Hepatocyte (in vitro differentiated cells): ENCODE measurements at regions not wholly inside any gene's neighbourhood (a gene's known extent, or its start where the extent isn't known, plus 50 kb on each side); places are given as distances from the start of the nearest gene placed in this dataset.

Experiments used
- DNase-seq: peaks from one replicate; pipeline ENCODE4 v3.0.0-alpha.2; 2016; ENCODE audit warnings: low spot score
- H2AFZ ChIP-seq: fragments of 200-600 bp; sonication (generic); 2 replicates; pipeline ENCODE4 v1.6.0; 2016; ENCODE audit warnings: antibody characterized with exemption, mild to moderate bottlenecking
- H3K27ac ChIP-seq: fragments of 200-600 bp; sonication (generic); 2 replicates; pipeline ENCODE4 v1.5.1; 2016; ENCODE audit warnings: mild to moderate bottlenecking
- H3K27me3 ChIP-seq: fragments of 200-600 bp; sonication (generic); 2 replicates; pipeline ENCODE4 v1.6.1; 2016
- H3K36me3 ChIP-seq: fragments of 200-600 bp; sonication (generic); replicated peaks from 2 replicates; pipeline ENCODE4 v1.5.1; 2016; ENCODE audit warnings: low read depth; ENCODE audit not compliant: insufficient read depth
- H3K4me1 ChIP-seq: fragments of 200-600 bp; sonication (generic); 2 replicates; pipeline ENCODE4 v1.5.1; 2016; ENCODE audit warnings: mild to moderate bottlenecking, moderate library complexity; ENCODE audit not compliant: insufficient read depth
- H3K4me2 ChIP-seq: fragments of 200-600 bp; sonication (generic); 2 replicates; pipeline ENCODE4 v1.6.0; 2016
- H3K4me3 ChIP-seq: fragments of 200-600 bp; sonication (generic); 2 replicates; pipeline ENCODE4 v1.5.1; 2016; ENCODE audit warnings: mild to moderate bottlenecking
- H3K79me2 ChIP-seq: fragments of 200-600 bp; sonication (generic); 2 replicates; pipeline ENCODE4 v1.6.0; 2017; ENCODE audit warnings: mild to moderate bottlenecking
- H3K9me2 ChIP-seq: fragments of 200-600 bp; sonication (generic); replicated peaks from 2 replicates; pipeline ENCODE4 v1.6.0; 2017; ENCODE audit warnings: mild to moderate bottlenecking; ENCODE audit not compliant: insufficient read depth
- H3K9me3 ChIP-seq: fragments of 200-600 bp; sonication (generic); 2 replicates; pipeline ENCODE4 v1.5.1; 2016; ENCODE audit warnings: low read depth, mild to moderate bottlenecking
- H4K20me1 ChIP-seq: fragments of 200-600 bp; sonication (generic); 2 replicates; pipeline ENCODE4 v1.6.0; 2016; ENCODE audit warnings: mild to moderate bottlenecking; ENCODE audit not compliant: insufficient read depth, poor library complexity, severe bottlenecking
- EZH2 ChIP-seq: fragments of 200-600 bp; sonication (generic); IDR thresholded peaks from 2 replicates; pipeline ENCODE4 v1.6.1; 2016; ENCODE audit warnings: antibody characterized with exemption, mild to moderate bottlenecking, borderline replicate concordance
- EZH2phosphoT487 ChIP-seq: fragments of 200-600 bp; sonication (generic); IDR thresholded peaks from one replicate; pipeline ENCODE4 v1.6.1; 2018; ENCODE audit warnings: antibody characterized with exemption, mild to moderate bottlenecking, low read depth, moderate library complexity; ENCODE audit not compliant: unreplicated experiment, severe bottlenecking
- WGBS: methylation state at CpG from one replicate; pipeline ENCODE4 v1.1.6; 2016; ENCODE audit warnings: low lambda C conversion rate; ENCODE audit errors: missing lambda C conversion rate; 5-methylcytosine and 5-hydroxymethylcytosine counted together
- TF ChIP-seq, protein P1 (sequence below): fragments of 200-600 bp; sonication (generic); IDR thresholded peaks from 2 replicates; pipeline ENCODE4 v1.5.1; 2016; ENCODE audit warnings: antibody characterized with exemption, mild to moderate bottlenecking; ENCODE audit not compliant: poor library complexity

DNA sequence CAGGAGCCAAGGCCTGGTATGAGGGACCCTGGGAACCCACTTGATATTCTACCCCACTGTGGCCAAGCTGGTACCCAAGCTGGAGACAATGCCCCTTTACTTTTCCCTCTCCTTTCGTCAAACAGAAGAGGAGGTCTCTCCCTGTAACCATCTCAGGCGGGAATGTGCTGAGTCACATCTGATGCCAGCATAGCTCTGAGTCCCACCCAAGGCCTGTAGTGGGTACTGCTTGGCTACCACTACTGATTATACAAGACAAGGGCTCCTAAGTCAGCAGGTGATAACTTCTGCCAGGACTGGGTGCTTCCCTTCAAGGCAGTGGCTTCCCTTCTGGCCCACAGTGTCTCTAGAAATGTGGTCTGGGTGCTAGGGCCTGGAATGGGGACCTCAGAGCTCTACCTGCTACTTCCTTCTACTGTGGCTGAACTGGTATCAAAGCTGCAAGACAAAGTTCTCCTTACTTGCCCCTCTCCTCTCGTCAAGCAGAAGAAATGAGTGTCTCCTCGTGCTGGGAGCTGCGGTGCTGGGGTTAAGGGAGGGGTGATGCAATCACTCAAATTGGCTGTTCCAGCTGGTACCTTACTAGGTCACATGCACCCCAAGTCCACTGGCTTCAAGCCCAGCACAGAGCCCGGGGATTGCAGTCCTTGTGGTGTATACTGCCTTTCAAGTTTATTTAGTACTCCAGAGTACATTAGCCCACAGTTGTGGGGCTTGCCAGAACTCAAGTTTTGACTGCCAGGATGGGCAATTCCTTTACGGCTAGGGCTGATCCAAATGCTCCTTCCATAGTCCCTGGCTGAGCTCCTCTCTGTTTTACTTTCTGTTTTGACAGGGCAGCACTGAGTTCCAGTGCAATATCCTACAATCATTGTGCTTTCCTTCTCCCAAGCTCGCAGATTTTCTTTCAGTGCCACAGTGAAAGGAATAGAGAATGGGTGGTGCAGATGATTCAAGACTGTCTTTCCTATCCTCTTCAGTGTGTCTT lies 419.7 kb upstream of the CNTN5 start:
- no peak overlapping the region for H2AFZ ChIP-seq
- DNase-seq, result no peak
- WGBS, result 89% methylated on average over 8 of the region's 8 CpGs
- no peak overlapping the region for H3K27ac ChIP-seq
- no peaks in the 10 kb centered on the region for H3K9me2 ChIP-seq
- no peak overlapping the region for H3K4me2 ChIP-seq
- no peaks in the 10 kb centered on the region for H3K9me3 ChIP-seq
- no peak for TF ChIP-seq EZH2
- TF ChIP-seq EZH2phosphoT487, result no peak
- TF ChIP-seq, protein P1, sequence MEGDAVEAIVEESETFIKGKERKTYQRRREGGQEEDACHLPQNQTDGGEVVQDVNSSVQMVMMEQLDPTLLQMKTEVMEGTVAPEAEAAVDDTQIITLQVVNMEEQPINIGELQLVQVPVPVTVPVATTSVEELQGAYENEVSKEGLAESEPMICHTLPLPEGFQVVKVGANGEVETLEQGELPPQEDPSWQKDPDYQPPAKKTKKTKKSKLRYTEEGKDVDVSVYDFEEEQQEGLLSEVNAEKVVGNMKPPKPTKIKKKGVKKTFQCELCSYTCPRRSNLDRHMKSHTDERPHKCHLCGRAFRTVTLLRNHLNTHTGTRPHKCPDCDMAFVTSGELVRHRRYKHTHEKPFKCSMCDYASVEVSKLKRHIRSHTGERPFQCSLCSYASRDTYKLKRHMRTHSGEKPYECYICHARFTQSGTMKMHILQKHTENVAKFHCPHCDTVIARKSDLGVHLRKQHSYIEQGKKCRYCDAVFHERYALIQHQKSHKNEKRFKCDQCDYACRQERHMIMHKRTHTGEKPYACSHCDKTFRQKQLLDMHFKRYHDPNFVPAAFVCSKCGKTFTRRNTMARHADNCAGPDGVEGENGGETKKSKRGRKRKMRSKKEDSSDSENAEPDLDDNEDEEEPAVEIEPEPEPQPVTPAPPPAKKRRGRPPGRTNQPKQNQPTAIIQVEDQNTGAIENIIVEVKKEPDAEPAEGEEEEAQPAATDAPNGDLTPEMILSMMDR, result no peak
- H3K4me1 ChIP-seq, result no peaks in the 10 kb centered on the region
- no peak overlapping the region for H3K4me3 ChIP-seq
- no peaks in the 10 kb centered on the region for H3K36me3 ChIP-seq
- H3K79me2 ChIP-seq, result no peaks in the 10 kb centered on the region
- no peaks in the 10 kb centered on the region for H3K27me3 ChIP-seq
- no peaks in the 10 kb centered on the region for H4K20me1 ChIP-seq

DNA sequence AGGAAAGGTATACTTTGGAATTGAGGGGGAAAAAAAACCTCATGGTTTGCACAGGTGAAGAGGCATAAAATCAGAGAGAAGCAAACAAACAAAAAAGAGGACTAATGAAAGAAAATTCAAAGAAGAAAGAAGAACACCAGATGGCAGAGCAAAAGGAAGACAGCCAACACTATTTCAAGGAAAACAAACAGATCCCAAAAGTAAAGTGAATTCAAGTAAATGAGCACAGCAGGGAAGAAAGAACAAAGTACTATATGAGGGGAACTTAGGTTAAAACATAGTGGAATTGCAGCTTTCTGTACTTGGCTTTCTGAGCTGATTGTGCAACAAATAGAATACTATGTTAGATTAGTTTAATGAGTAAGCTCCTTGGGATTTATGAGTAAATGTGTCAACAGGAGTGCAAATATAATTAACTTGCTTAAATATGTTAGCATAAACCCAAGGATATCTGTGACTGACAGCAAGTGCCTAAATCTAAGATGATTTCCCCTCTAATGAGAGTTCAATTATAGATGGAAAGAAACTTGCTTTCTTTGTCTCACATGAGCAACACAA lies 404.6 kb upstream of the CNTN5 start:
- Histone ChIP-seq H3K4me3 (no peak overlapping the region), H3K4me2 (peak overlapping the region; percentile 43), H3K27me3 (no peaks in the 10 kb centered on the region), H3K27ac (peak overlapping the region; percentile 42), H3K9me2 (no peaks in the 10 kb centered on the region), H3K9me3 (no peaks in the 10 kb centered on the region), H3K79me2 (no peaks in the 10 kb centered on the region), H3K36me3 (no peaks in the 10 kb centered on the region), H3K4me1 (no peaks in the 10 kb centered on the region), H2AFZ (no peak overlapping the region), H4K20me1 (no peaks in the 10 kb centered on the region)
- TF ChIP-seq EZH2phosphoT487 (no peak), EZH2 (no peak)
- TF ChIP-seq, protein P1, result no peak
- peak; percentile 14 for DNase-seq

DNA sequence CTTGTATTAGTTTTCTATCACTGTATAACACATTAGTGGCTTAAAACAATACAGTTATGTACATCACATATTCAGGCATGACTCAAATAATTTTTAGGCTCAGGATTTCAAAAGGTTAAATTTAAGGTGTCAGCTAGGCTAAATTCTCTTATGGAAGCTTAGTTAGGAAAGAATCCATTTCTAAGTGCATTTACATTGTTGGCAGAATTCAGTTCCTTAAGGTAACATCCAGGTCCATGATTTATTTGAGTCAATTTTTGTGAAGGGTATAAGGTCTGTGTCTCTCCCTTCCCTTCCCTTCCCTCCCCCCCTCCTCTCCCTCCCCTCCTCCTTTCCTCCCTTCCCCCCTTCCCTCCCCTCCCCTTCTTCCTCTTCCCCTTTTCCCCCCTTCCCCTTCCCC lies 399.0 kb upstream of the CNTN5 start:
- H3K9me3 ChIP-seq, result no peaks in the 10 kb centered on the region
- H3K36me3 ChIP-seq, result no peaks in the 10 kb centered on the region
- H3K9me2 ChIP-seq, result no peaks in the 10 kb centered on the region

More for the DNA sequence above, 399.0 kb upstream of the CNTN5 start:
- Histone ChIP-seq H3K27ac (no peak overlapping the region), H3K4me1 (no peaks in the 10 kb centered on the region), H4K20me1 (no peaks in the 10 kb centered on the region), H2AFZ (no peak overlapping the region), H3K4me3 (no peak overlapping the region), H3K4me2 (no peak overlapping the region), H3K27me3 (no peaks in the 10 kb centered on the region), H3K79me2 (no peaks in the 10 kb centered on the region)
- TF ChIP-seq, protein P1, result no peak
- TF ChIP-seq EZH2phosphoT487 (no peak), EZH2 (no peak)
- DNase-seq, result no peak
